H1 (cell line): ENCODE measurements at regions not wholly inside any gene's neighbourhood (a gene's known extent, or its start where the extent isn't known, plus 50 kb on each side); places are given as distances from the start of the nearest gene placed in this dataset.

Source experiments
- CTCF ChIA-PET: fragments of 300-600 bp; sonication (Branson Sonifier 250); formaldehyde crosslinking; loops from one replicate; lab custom pipeline; 2021; ENCODE audit not compliant: partially characterized antibody; lab: Charles Lee
- POLR2A ChIA-PET: fragments of 300-600 bp; sonication (Branson Sonifier 250); formaldehyde crosslinking; loops from one replicate; lab custom pipeline; 2021; ENCODE audit warnings: inconsistent platforms; ENCODE audit not compliant: partially characterized antibody; lab: Charles Lee
- DNase-seq, 2 experiments: peaks; one replicate each; pipeline versions ENCODE4 v3.0.0 to v3.0.0-alpha.2; 2010 to 2022; ENCODE audit warnings: low spot score in 2 of 2, low read depth in 1 of 2, mixed read lengths in 1 of 2
- FAIRE-seq: peaks from 2 replicates; lab custom pipeline; 2011; peaks lifted over from hg19 to GRCh38; lab: Jason Lieb, UNC
- H2AFZ ChIP-seq: 2 replicates; pipeline ENCODE4 v1.8.1; 2012; ENCODE audit warnings: low read length, inconsistent platforms
- H2AK5ac ChIP-seq: 2 replicates; pipeline ENCODE4 v1.6.1; 2013; ENCODE audit warnings: low read depth, low read length
- H2BK120ac ChIP-seq: replicated peaks from 2 replicates; pipeline ENCODE3; 2013; ENCODE audit warnings: low read depth, low read length, inconsistent platforms
- H2BK12ac ChIP-seq: 2 replicates; pipeline ENCODE4 v1.6.1; 2013; ENCODE audit warnings: low read depth, low read length
- H2BK15ac ChIP-seq: 2 replicates; pipeline ENCODE4 v1.6.1; 2013; ENCODE audit warnings: low read length
- H2BK20ac ChIP-seq: 2 replicates; pipeline ENCODE4 v1.6.1; 2013; ENCODE audit warnings: low read length
- H2BK5ac ChIP-seq: 2 replicates; pipeline ENCODE4 v1.6.1; 2013; ENCODE audit warnings: low read depth, low read length
- H3K14ac ChIP-seq: 2 replicates; pipeline ENCODE4 v1.6.1; 2013; ENCODE audit warnings: inconsistent platforms; ENCODE audit not compliant: insufficient read length
- H3K18ac ChIP-seq: 2 replicates; pipeline ENCODE4 v1.6.1; 2013; ENCODE audit warnings: low read length; ENCODE audit errors: extremely low read depth
- H3K23ac ChIP-seq: 2 replicates; pipeline ENCODE4 v1.6.1; 2013; ENCODE audit warnings: inconsistent platforms; ENCODE audit not compliant: insufficient read length
- H3K23me2 ChIP-seq: 2 replicates; pipeline ENCODE4 v1.6.1; 2013; ENCODE audit warnings: low read depth, low read length
- H3K27ac ChIP-seq: 2 replicates; pipeline ENCODE4 v1.6.1; 2011; ENCODE audit warnings: low read depth, low read length, inconsistent platforms
- H3K27me3 ChIP-seq, 4 experiments: replicated peaks in 1 of 4; 1 replicate in 1 of 4; 2 replicates in 3 of 4; pipeline versions ENCODE4 v1.6.1 to v1.8.1; 2011 to 2013; ENCODE audit warnings: low read length in 3 of 4, mild to moderate bottlenecking in 3 of 4, inconsistent platforms in 2 of 4, mixed read lengths in 2 of 4, moderate library complexity in 1 of 4; ENCODE audit not compliant: control insufficient read depth in 3 of 4, insufficient read depth in 3 of 4; ENCODE audit errors: extremely low read depth in 1 of 4
- H3K36me3 ChIP-seq, 4 experiments: 2 replicates each; pipeline versions ENCODE4 v1.6.1 to v1.8.1; 2011 to 2013; ENCODE audit warnings: mild to moderate bottlenecking in 4 of 4, low read length in 3 of 4, moderate library complexity in 2 of 4, control low read depth in 1 of 4, inconsistent platforms in 1 of 4; ENCODE audit not compliant: insufficient read depth in 4 of 4, control insufficient read depth in 2 of 4
- H3K4ac ChIP-seq: replicated peaks from 2 replicates; pipeline ENCODE3; 2013; ENCODE audit warnings: low read length, low read depth, mixed read lengths, inconsistent platforms; ENCODE audit not compliant: insufficient read length
- H3K4me1 ChIP-seq, 4 experiments: replicated peaks in 1 of 4; 1 replicate in 1 of 4; 2 replicates in 3 of 4; pipeline versions ENCODE4 v1.6.1 to v1.8.1; 2011 to 2013; ENCODE audit warnings: low read length in 3 of 4, inconsistent platforms in 2 of 4, mixed read lengths in 1 of 4; ENCODE audit not compliant: insufficient read depth in 4 of 4, control insufficient read depth in 3 of 4
- H3K4me2 ChIP-seq, 2 experiments: 2 replicates each; pipeline versions ENCODE4 v1.6.1 to v1.8.1; 2011 to 2013; ENCODE audit warnings: low read depth in 2 of 2, low read length in 2 of 2, control low read depth in 1 of 2, inconsistent platforms in 1 of 2, mild to moderate bottlenecking in 1 of 2; ENCODE audit not compliant: insufficient read depth in 1 of 2
- H3K4me3 ChIP-seq, 4 experiments: fragments of 200-600, 300-600 bp in 1 of 4; sonication (generic), shearing (Covaris generic), sonication (Bioruptor Twin) in 1 of 4; 2 replicates each; pipeline versions ENCODE4 v1.5.1 to v1.8.1; 2011 to 2016; ENCODE audit warnings: low read length in 4 of 4, low read depth in 3 of 4, control low read depth in 2 of 4, inconsistent platforms in 2 of 4, mild to moderate bottlenecking in 2 of 4, mixed read lengths in 1 of 4, moderate library complexity in 1 of 4; ENCODE audit not compliant: insufficient read depth in 2 of 4; ENCODE audit errors: extremely low read depth in 1 of 4
- H3K56ac ChIP-seq: replicated peaks from 2 replicates; pipeline ENCODE3; 2013; ENCODE audit warnings: low read depth, mild to moderate bottlenecking, mixed read lengths, low read length, inconsistent platforms; ENCODE audit not compliant: insufficient read length
- H3K79me1 ChIP-seq: 2 replicates; pipeline ENCODE4 v1.6.1; 2013; ENCODE audit warnings: low read depth, low read length, control low read depth
- H3K79me2 ChIP-seq, 2 experiments: 2 replicates each; pipeline versions ENCODE4 v1.6.1 to v1.8.1; 2012 to 2013; ENCODE audit warnings: low read length in 2 of 2, mild to moderate bottlenecking in 2 of 2, inconsistent platforms in 1 of 2; ENCODE audit not compliant: insufficient read depth in 2 of 2, control insufficient read depth in 1 of 2
- H3K9ac ChIP-seq, 4 experiments: replicated peaks in 1 of 4; 1 replicate in 1 of 4; 2 replicates in 3 of 4; pipeline versions ENCODE4 v1.6.1 to v1.8.1; 2011 to 2013; ENCODE audit warnings: low read depth in 3 of 4, low read length in 3 of 4, control low read depth in 2 of 4, mild to moderate bottlenecking in 2 of 4, moderate library complexity in 2 of 4, inconsistent platforms in 1 of 4; ENCODE audit errors: extremely low read depth in 1 of 4
- H3K9me3 ChIP-seq, 2 experiments: 2 replicates each; pipeline versions ENCODE4 v1.6.1 to v1.8.1; 2012 to 2013; ENCODE audit warnings: mild to moderate bottlenecking in 2 of 2, moderate library complexity in 2 of 2, control low read depth in 1 of 2, inconsistent platforms in 1 of 2, low read depth in 1 of 2, low read length in 1 of 2, mixed read lengths in 1 of 2; ENCODE audit not compliant: insufficient read depth in 2 of 2
- H4K20me1 ChIP-seq, 2 experiments: replicated peaks in 1 of 2; 2 replicates each; pipeline versions ENCODE3 to v1.8.1; 2011 to 2013; ENCODE audit warnings: inconsistent platforms in 2 of 2, low read length in 2 of 2, mild to moderate bottlenecking in 1 of 2; ENCODE audit not compliant: insufficient read depth in 2 of 2, control insufficient read depth in 1 of 2
- H4K5ac ChIP-seq: 2 replicates; pipeline ENCODE4 v1.6.1; 2013; ENCODE audit warnings: low read length, low read depth, mixed read lengths, inconsistent platforms; ENCODE audit not compliant: insufficient read length
- H4K8ac ChIP-seq: 2 replicates; pipeline ENCODE4 v1.8.0; 2013; ENCODE audit warnings: mild to moderate bottlenecking, moderate library complexity, low read length, inconsistent platforms; ENCODE audit not compliant: insufficient read depth; ENCODE audit errors: extremely low read depth
- H4K91ac ChIP-seq: replicated peaks from 2 replicates; pipeline ENCODE3; 2013; ENCODE audit warnings: low read length, mixed read lengths, inconsistent platforms; ENCODE audit not compliant: insufficient read length
- CEBPB ChIP-seq: IDR thresholded peaks from 2 replicates; pipeline ENCODE4 v1.6.1; 2012; ENCODE audit warnings: low read depth, low read length
- CTBP2 ChIP-seq: IDR thresholded peaks from 2 replicates; pipeline ENCODE4 v1.7.0; 2011; ENCODE audit warnings: borderline replicate concordance, mild to moderate bottlenecking, moderate library complexity, mixed read lengths, low read length; ENCODE audit not compliant: insufficient read depth, insufficient read length
- HDAC6 ChIP-seq: IDR thresholded peaks from one replicate; pipeline ENCODE4 v1.7.1; 2012; ENCODE audit warnings: low read depth, mild to moderate bottlenecking, inconsistent platforms, low read length, moderate library complexity
- MAFK ChIP-seq: IDR thresholded peaks from 2 replicates; pipeline ENCODE4 v1.6.1; 2012; ENCODE audit warnings: low read depth, mild to moderate bottlenecking, improper control_type of control experiment, low read length
- NRF1 ChIP-seq: IDR thresholded peaks from 2 replicates; pipeline ENCODE4 v1.6.1; 2011; ENCODE audit warnings: mild to moderate bottlenecking, low read depth, low read length, improper control_type of control experiment
- PHF8 ChIP-seq: fragments of 200-600 bp; sonication (generic); conservative IDR thresholded peaks from 2 replicates; pipeline ENCODE4 v1.7.1; 2012; ENCODE audit warnings: low read depth, mild to moderate bottlenecking, inconsistent platforms, low read length, moderate library complexity
- SP2 ChIP-seq: IDR thresholded peaks from 2 replicates; pipeline ENCODE4 v1.6.1; 2012; ENCODE audit warnings: mild to moderate bottlenecking, low read length, inconsistent platforms
- ZNF274 ChIP-seq: IDR thresholded peaks from 2 replicates; pipeline ENCODE4 v1.7.0; 2012; ENCODE audit warnings: low read length, borderline replicate concordance; ENCODE audit errors: extremely low read depth
- WGBS, 2 experiments: shearing (Covaris generic) in 1 of 2; methylation state at CpG; one replicate each; pipeline versions ENCODE4 v1.1.6 to v1.1.7; 2013 to 2015; ENCODE audit warnings: low lambda C conversion rate in 2 of 2, mixed read lengths in 2 of 2, inconsistent platforms in 1 of 2, low coverage in 1 of 2, missing lambda C conversion rate in 1 of 2; ENCODE audit not compliant: insufficient replicate concordance in 2 of 2, insufficient coverage in 1 of 2, insufficient read length in 1 of 2; ENCODE audit errors: extremely low coverage in 1 of 2, missing lambda C conversion rate in 1 of 2; 5-methylcytosine and 5-hydroxymethylcytosine counted together

DNA sequence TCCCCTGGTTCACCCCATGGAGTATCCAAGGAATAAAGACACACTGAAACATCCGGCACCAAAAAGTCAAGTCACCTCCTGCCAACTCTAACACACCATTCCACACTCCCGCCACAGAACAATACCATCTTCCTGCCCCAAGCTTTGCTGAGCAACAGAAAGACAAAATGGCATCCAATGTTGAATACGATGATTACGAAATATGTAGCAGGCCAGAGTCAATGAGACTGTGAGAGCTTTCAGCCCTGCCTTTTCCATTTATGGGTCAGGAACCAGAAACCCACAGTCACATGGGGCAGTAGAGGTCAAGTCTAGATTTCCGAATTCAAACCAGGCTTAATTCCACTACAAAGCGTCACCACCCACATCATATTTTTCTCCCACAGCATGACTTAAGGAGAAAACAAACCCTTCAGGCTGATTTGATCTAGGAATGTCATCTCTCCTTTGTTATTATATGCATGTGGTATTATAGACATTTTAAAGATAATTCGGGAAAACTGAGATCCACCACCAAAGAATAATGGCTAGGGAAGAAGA is 249.8 kb downstream of the SETD4 start:
- H3K9me3 ChIP-seq, result no peaks in the 10 kb centered on the region
- no peak overlapping the region for H3K14ac ChIP-seq
- H2BK12ac ChIP-seq, result no peak overlapping the region
- no peak overlapping the region for H4K5ac ChIP-seq
- H4K91ac ChIP-seq, result no peak overlapping the region
- H3K4me3 ChIP-seq, result no peak overlapping the region
- H3K36me3 ChIP-seq, result no peaks in the 10 kb centered on the region
- no peak overlapping the region for H3K4ac ChIP-seq
- POLR2A ChIA-PET, result no interaction called here
- H3K4me1 ChIP-seq, result peaks cover 0 to 5% (median 4%) of the 10 kb centered on the region in 4 experiments; a peak in 3 of 7 replicates
- H2BK5ac ChIP-seq, result no peak overlapping the region
- H3K27me3 ChIP-seq, result no peaks in the 10 kb centered on the region
- H2AK5ac ChIP-seq, result no peak overlapping the region
- H4K20me1 ChIP-seq, result no peaks in the 10 kb centered on the region
- TF ChIP-seq NRF1, result no peak
- TF ChIP-seq HDAC6, result no peak
- no peak for TF ChIP-seq PHF8
- 0 out of 2 replicates have a peak, but pooled peaks have one; percentile 29 for TF ChIP-seq CEBPB
- TF ChIP-seq ZNF274, result no peak
- no peak for TF ChIP-seq MAFK
- TF ChIP-seq CTBP2, result no peak
- no peak for TF ChIP-seq SP2
- no peak overlapping the region for H2BK15ac ChIP-seq
- DNase-seq, result no peak
- H3K18ac ChIP-seq, result no peak overlapping the region
- CTCF ChIA-PET, result interaction anchor here (0.6 to 1.2 kb wide), 4 partner anchors 9 to 371 kb away, joined by 3 read pairs; no protein-coding TSS in a partner anchor
- H3K23ac ChIP-seq, result no peak overlapping the region
- no peaks in the 10 kb centered on the region for H3K23me2 ChIP-seq
- no peak overlapping the region for H3K4me2 ChIP-seq
- no peaks in the 10 kb centered on the region for H3K79me1 ChIP-seq
- no peak overlapping the region for H2BK20ac ChIP-seq
- no peak overlapping the region for H4K8ac ChIP-seq
- no peak overlapping the region for H2AFZ ChIP-seq
- no peak overlapping the region for H3K27ac ChIP-seq
- 95% methylated on average over 7 of the region's 7 CpGs; no CpG with 5 or more reads in 1 of the 2 experiments for WGBS, 2 experiments
- H3K56ac ChIP-seq, result no peak overlapping the region
- H3K9ac ChIP-seq, result no peak overlapping the region; a peak in 1 of 7 replicates
- no peaks in the 10 kb centered on the region for H3K79me2 ChIP-seq
- no peak for FAIRE-seq
- no peak overlapping the region for H2BK120ac ChIP-seq
